Uterus (tissue), 2 donors: ENCODE measurements at regions not wholly inside any gene's neighbourhood (a gene's known extent, or its start where the extent isn't known, plus 50 kb on each side); places are given as distances from the start of the nearest gene placed in this dataset.

ENCODE experiments used
- CTCF ChIP-seq, 4 experiments: fragments of 200-600 bp in 2 of 4; fragments of 450-650 bp in 2 of 4; sonication (generic) in 2 of 4; IDR thresholded peaks; one replicate each; pipeline ENCODE4 v1.5.1; 2016 to 2019; ENCODE audit warnings: antibody characterized with exemption in 4 of 4, mild to moderate bottlenecking in 2 of 4, moderate library complexity in 1 of 4
- POLR2A ChIP-seq, 2 donors: fragments of 450-650 bp; IDR thresholded peaks; one replicate each; pipeline ENCODE4 v1.6.1; 2016; ENCODE audit warnings: antibody characterized with exemption in 2 of 2, mild to moderate bottlenecking in 1 of 2, moderate library complexity in 1 of 2

GRCh38 chr15:38036790-38037338, 102.4 kb downstream of the TMCO5A start:
- no peak for TF ChIP-seq POLR2A (IDR thresholded peaks at IDR 0.05)
- TF ChIP-seq CTCF (IDR thresholded peaks at IDR 0.05), result no peak
